ENCODE measurements at regions not wholly inside any gene's neighbourhood (a gene's known extent, or its start where the extent isn't known, plus 50 kb on each side); places are given as distances from the start of the nearest gene placed in this dataset.
A peak's percentile ranks its signal among the peaks of the same experiment; 100 is the strongest.

DNA sequence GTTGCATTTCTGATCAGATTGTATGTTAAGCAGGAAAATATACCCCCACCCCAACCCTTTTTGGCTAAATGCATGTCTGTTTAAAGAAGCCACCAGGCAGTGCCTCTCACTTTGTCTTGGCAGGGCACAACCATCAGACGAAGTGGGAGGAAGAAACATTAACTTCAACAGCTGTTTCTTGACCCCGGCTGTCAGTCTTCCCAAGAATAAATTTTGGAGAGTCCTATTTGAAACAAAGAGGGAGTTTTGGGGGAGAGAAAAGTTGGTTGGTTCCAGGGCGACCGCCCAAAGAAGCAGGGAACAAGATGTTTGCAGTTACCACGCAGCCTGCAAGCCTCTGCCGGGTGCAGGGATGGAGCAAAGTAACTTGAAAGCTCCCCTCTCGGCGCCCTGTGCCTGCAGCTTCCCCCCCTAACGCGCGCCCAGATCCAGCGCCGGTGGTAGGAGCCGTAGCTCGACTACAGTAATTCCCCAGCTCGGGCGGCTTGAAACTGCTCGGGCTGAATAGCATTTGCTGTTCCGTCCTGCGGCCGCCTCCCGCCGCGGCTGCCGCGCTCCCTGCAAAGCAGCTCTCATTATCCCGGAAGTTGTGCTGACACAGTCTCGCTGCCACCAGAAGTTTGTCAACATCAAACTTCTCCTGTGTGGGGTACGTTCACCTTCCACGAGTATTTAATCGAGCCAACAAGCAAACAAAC, 100.7 kb upstream of the SSBP2 start:
- DNase-seq (peak; percentile 90), ATAC-seq (ENCODE audit: low read depth) (peak; percentile 89)
- peaks cover 17 to 24% of the 10 kb centered on the region in 2 donors for H3K4me1 ChIP-seq (ENCODE audit: control insufficient read depth in 2 of 2, insufficient read depth in 2 of 2, low read length in 2 of 2)
- no peaks in the 10 kb centered on the region for H4K20me1 ChIP-seq (ENCODE audit: control insufficient read depth, insufficient read depth, low read length, poor library complexity, severe bottlenecking)
- TF ChIP-seq, protein P1, sequence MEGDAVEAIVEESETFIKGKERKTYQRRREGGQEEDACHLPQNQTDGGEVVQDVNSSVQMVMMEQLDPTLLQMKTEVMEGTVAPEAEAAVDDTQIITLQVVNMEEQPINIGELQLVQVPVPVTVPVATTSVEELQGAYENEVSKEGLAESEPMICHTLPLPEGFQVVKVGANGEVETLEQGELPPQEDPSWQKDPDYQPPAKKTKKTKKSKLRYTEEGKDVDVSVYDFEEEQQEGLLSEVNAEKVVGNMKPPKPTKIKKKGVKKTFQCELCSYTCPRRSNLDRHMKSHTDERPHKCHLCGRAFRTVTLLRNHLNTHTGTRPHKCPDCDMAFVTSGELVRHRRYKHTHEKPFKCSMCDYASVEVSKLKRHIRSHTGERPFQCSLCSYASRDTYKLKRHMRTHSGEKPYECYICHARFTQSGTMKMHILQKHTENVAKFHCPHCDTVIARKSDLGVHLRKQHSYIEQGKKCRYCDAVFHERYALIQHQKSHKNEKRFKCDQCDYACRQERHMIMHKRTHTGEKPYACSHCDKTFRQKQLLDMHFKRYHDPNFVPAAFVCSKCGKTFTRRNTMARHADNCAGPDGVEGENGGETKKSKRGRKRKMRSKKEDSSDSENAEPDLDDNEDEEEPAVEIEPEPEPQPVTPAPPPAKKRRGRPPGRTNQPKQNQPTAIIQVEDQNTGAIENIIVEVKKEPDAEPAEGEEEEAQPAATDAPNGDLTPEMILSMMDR (IDR thresholded peaks at IDR 0.05): no peak
- TF ChIP-seq EZH2 (IDR thresholded peaks at IDR 0.05; ENCODE audit: borderline replicate concordance, insufficient read depth, low read depth, low read length, poor library complexity, severe bottlenecking): no peak
- H3K27me3 ChIP-seq (replicated peaks in 1 of 4; ENCODE audit: control extremely low read depth in 1 of 4, control insufficient read depth in 3 of 4, insufficient read depth in 4 of 4, low read length in 3 of 4): no peaks in the 10 kb centered on the region
- peak overlapping the region; percentile 49 to 75 (median 71) for H3K4me3 ChIP-seq (ENCODE audit: control extremely low read depth in 1 of 5, extremely low read depth in 1 of 5, insufficient read depth in 1 of 5, low read depth in 2 of 5, low read length in 4 of 5)
- CTCF ChIA-PET: interaction anchor here (0.7 to 5.3 kb wide), 10 partner anchors 11 to 374 kb away, joined by 3 to 52 read pairs (median 3); partner anchors contain the start of gene SSBP2
- H3K4me2 ChIP-seq (replicated peaks; ENCODE audit: low read depth, low read length, poor library complexity, severe bottlenecking): peak overlapping the region; percentile 87
- Mint-ChIP-seq H3K27me3 (no peaks in the 10 kb centered on the region), H3K9me3 (ENCODE audit: insufficient read depth) (no peaks in the 10 kb centered on the region), H3K4me3 (peak overlapping the region; percentile 99), H3K27ac (peak overlapping the region; percentile 98), H3K4me1 (peaks cover 33% of the 10 kb centered on the region)
- WGBS (ENCODE audit: insufficient coverage): under 1% methylated on average over 26 of the region's 31 CpGs
- intact Hi-C loops (cut with micrococcal nuclease): loop anchor here (1.0 to 10.0 kb wide), 7 partner anchors 56 to 424 kb away; partner anchors contain the start of genes RPS23 and SSBP2
- no peaks in the 10 kb centered on the region for H3K9me3 ChIP-seq (ENCODE audit: control extremely low read depth in 1 of 3, control insufficient read depth in 2 of 3, insufficient read depth in 1 of 3, low read length in 2 of 3)
- POLR2A ChIA-PET: interaction anchor here (0.6 to 4.1 kb wide), 13 partner anchors 13 to 432 kb away, joined by 3 to 81 read pairs (median 5); partner anchors contain the start of genes ATG10, RPS23 and SSBP2
- no peaks in the 10 kb centered on the region for H3K79me2 ChIP-seq (ENCODE audit: control insufficient read depth, insufficient read depth, low read length)
- peak overlapping the region; percentile 73 for H3K9ac ChIP-seq (ENCODE audit: low read length)
- peak overlapping the region; percentile 34 to 67 for H3K27ac ChIP-seq (ENCODE audit: low read length in 2 of 2)
- no peaks in the 10 kb centered on the region for H3K36me3 ChIP-seq (replicated peaks in 1 of 2; ENCODE audit: control extremely low read depth in 1 of 2, control insufficient read depth in 1 of 2, extremely low read depth in 1 of 2, insufficient read depth in 2 of 2, low read length in 1 of 2)
- peak overlapping the region; percentile 77 for H2AFZ ChIP-seq (ENCODE audit: insufficient read depth, low read depth, low read length, poor library complexity, severe bottlenecking)

Measured in B cell (primary cell).